ENCODE measurements at regions not wholly inside any gene's neighbourhood (a gene's known extent, or its start where the extent isn't known, plus 50 kb on each side); places are given as distances from the start of the nearest gene placed in this dataset.
"Not testable (repeated sequence)": the region's sequence is repeated elsewhere in the genome, so short reads cannot be mapped to it uniquely, and the experiment has no call there.

GRCh38 chr6:167709776-167710336 lies 116.9 kb upstream of the AFDN start:
- DNase-seq (ENCODE audit: low read depth), result not testable (repeated sequence)

- no peak for DNase-seq (ENCODE audit: low read depth)
Measured at GRCh38 chr6:167710363-167710920, 116.3 kb upstream of the AFDN start.

GRCh38 chr6:167711211-167711610 lies 115.5 kb upstream of the AFDN start:
- DNase-seq (ENCODE audit: low read depth), result no peak

GRCh38 chr6:167711768-167712730 lies 114.7 kb upstream of the AFDN start:
- no peak for DNase-seq (ENCODE audit: low read depth)

- DNase-seq (ENCODE audit: low read depth), result no peak
Measured at GRCh38 chr6:167712731-167713475, 113.8 kb upstream of the AFDN start.

- DNase-seq (ENCODE audit: low read depth), result no peak
Measured at GRCh38 chr6:167714152-167714551, 112.6 kb upstream of the AFDN start.

- no peak for DNase-seq (ENCODE audit: low read depth)
Measured at GRCh38 chr6:167717455-167717854, 109.3 kb upstream of the AFDN start.

GRCh38 chr6:167717867-167718266 lies 108.8 kb upstream of the AFDN start:
- DNase-seq (ENCODE audit: low read depth), result no peak

- no peak for DNase-seq (ENCODE audit: low read depth)
Measured at GRCh38 chr6:167719920-167720319, 106.8 kb upstream of the AFDN start.

GRCh38 chr6:167720456-167721285 lies 106.0 kb upstream of the AFDN start:
- DNase-seq (ENCODE audit: low read depth), result no peak

GRCh38 chr6:167721291-167721690 lies 105.4 kb upstream of the AFDN start:
- no peak for DNase-seq (ENCODE audit: low read depth)

GRCh38 chr6:167722634-167723309 lies 103.9 kb upstream of the AFDN start:
- no peak for DNase-seq (ENCODE audit: low read depth)

- DNase-seq (ENCODE audit: low read depth), result no peak
Measured at GRCh38 chr6:167726043-167726621, 100.6 kb upstream of the AFDN start.

GRCh38 chr6:167730441-167730840 lies 96.3 kb upstream of the AFDN start:
- DNase-seq (ENCODE audit: low read depth), result no peak

GRCh38 chr6:167731216-167731615 lies 95.5 kb upstream of the AFDN start:
- DNase-seq (ENCODE audit: low read depth), result no peak

- DNase-seq (ENCODE audit: low read depth), result no peak
Measured at GRCh38 chr6:167731731-167732422, 94.8 kb upstream of the AFDN start.

GRCh38 chr6:167733740-167734661 lies 92.7 kb upstream of the AFDN start:
- peak; percentile 4 for DNase-seq (ENCODE audit: low read depth)

GRCh38 chr6:167734662-167735083 lies 92.0 kb upstream of the AFDN start:
- no peak for DNase-seq (ENCODE audit: low read depth)

All from Daoy (cell line).